Neural cell (in vitro differentiated cells): ENCODE measurements at regions not wholly inside any gene's neighbourhood (a gene's known extent, or its start where the extent isn't known, plus 50 kb on each side); places are given as distances from the start of the nearest gene placed in this dataset.

Experiments
- H2AFZ ChIP-seq: fragments of 200-600, 300-800 bp; sonication (generic), shearing (Covaris generic); 2 replicates; pipeline ENCODE4 v1.6.0; 2014; ENCODE audit warnings: low read depth, mild to moderate bottlenecking, antibody characterized with exemption, low read length, moderate library complexity
- H3F3A ChIP-seq: fragments of 200-600 bp; shearing (Covaris generic); 2 replicates; pipeline ENCODE4 v1.6.1; 2016; ENCODE audit warnings: mild to moderate bottlenecking, moderate library complexity, mixed read lengths, antibody characterized with exemption, low read length; ENCODE audit not compliant: insufficient read depth, poor library complexity, severe bottlenecking
- H3K27ac ChIP-seq: fragments of 200-600, 300-800 bp; sonication (generic), shearing (Covaris generic); 2 replicates; pipeline ENCODE4 v1.5.1; 2014; ENCODE audit warnings: mild to moderate bottlenecking, low read length, moderate library complexity
- H3K27me3 ChIP-seq: fragments of 300-800, 200-600 bp; sonication (generic), shearing (Covaris generic); 2 replicates; pipeline ENCODE4 v1.6.0; 2014; ENCODE audit warnings: mild to moderate bottlenecking, low read depth, low read length, moderate library complexity; ENCODE audit not compliant: insufficient read depth
- H3K36me3 ChIP-seq: fragments of 300-800, 200-600 bp; sonication (generic), shearing (Covaris generic); 2 replicates; pipeline ENCODE4 v1.5.1; 2014; ENCODE audit warnings: mild to moderate bottlenecking, antibody characterized with exemption, low read length, moderate library complexity; ENCODE audit not compliant: insufficient read depth
- H3K4me2 ChIP-seq: fragments of 300-800, 200-600 bp; sonication (generic), shearing (Covaris generic); 2 replicates; pipeline ENCODE4 v1.6.0; 2014; ENCODE audit warnings: mild to moderate bottlenecking, low read length
- H3K4me3 ChIP-seq: fragments of 300-800, 200-600 bp; sonication (generic), shearing (Covaris generic); 2 replicates; pipeline ENCODE4 v1.5.1; 2014; ENCODE audit warnings: mild to moderate bottlenecking, low read length, moderate library complexity
- H3K79me2 ChIP-seq: fragments of 200-600 bp; shearing (Covaris generic); replicated peaks from 2 replicates; pipeline ENCODE4 v1.6.0; 2014; ENCODE audit warnings: mild to moderate bottlenecking, low read length, moderate library complexity; ENCODE audit not compliant: insufficient read depth
- H3K9ac ChIP-seq: fragments of 300-800, 200-600 bp; sonication (generic), shearing (Covaris generic); 2 replicates; pipeline ENCODE4 v1.6.1; 2016; ENCODE audit warnings: mild to moderate bottlenecking, low read length, mixed read lengths
- H3K9me2 ChIP-seq: fragments of 200-600 bp; shearing (Covaris generic); 2 replicates; pipeline ENCODE4 v1.6.1; 2016; ENCODE audit warnings: mild to moderate bottlenecking, low read length, mixed read lengths; ENCODE audit not compliant: insufficient read depth
- H3K9me3 ChIP-seq: fragments of 200-600, 300-800 bp; sonication (generic), shearing (Covaris generic); 2 replicates; pipeline ENCODE4 v1.6.1; 2016; ENCODE audit warnings: mild to moderate bottlenecking, mixed run types, low read length, moderate library complexity, mixed read lengths
- H4K20me1 ChIP-seq: fragments of 200-600 bp; shearing (Covaris generic); 2 replicates; pipeline ENCODE4 v1.6.1; 2016; ENCODE audit warnings: mild to moderate bottlenecking, mixed run types; ENCODE audit not compliant: insufficient read depth
- EP300 ChIP-seq: fragments of 450-650 bp; conservative IDR thresholded peaks from 2 replicates; pipeline ENCODE4 v1.6.1; 2014; ENCODE audit warnings: antibody characterized with exemption, mild to moderate bottlenecking, moderate library complexity; ENCODE audit not compliant: poor library complexity, severe bottlenecking
- EZH2 ChIP-seq: fragments of 200-600, 300-800 bp; shearing (Covaris generic), sonication (generic); IDR thresholded peaks from 2 replicates; pipeline ENCODE4 v1.6.1; 2014; ENCODE audit warnings: antibody characterized with exemption, low read length, borderline replicate concordance, mild to moderate bottlenecking; ENCODE audit not compliant: insufficient read depth, poor library complexity, severe bottlenecking
- MXI1 ChIP-seq: fragments of 450-650 bp; conservative IDR thresholded peaks from 2 replicates; pipeline ENCODE4 v1.6.1; 2014; ENCODE audit warnings: antibody characterized with exemption, mild to moderate bottlenecking; ENCODE audit not compliant: poor library complexity, severe bottlenecking
- POLR2AphosphoS5 ChIP-seq: IDR thresholded peaks from 2 replicates; pipeline ENCODE4 v1.6.1; 2012
- RAD21 ChIP-seq: fragments of 450-650 bp; conservative IDR thresholded peaks from 2 replicates; pipeline ENCODE4 v1.6.1; 2014; ENCODE audit warnings: antibody characterized with exemption, mild to moderate bottlenecking, moderate library complexity
- SMC3 ChIP-seq: fragments of 450-650 bp; conservative IDR thresholded peaks from 2 replicates; pipeline ENCODE4 v1.6.1; 2014; ENCODE audit warnings: antibody characterized with exemption, mild to moderate bottlenecking, moderate library complexity; ENCODE audit not compliant: poor library complexity
- TAF1 ChIP-seq: IDR thresholded peaks from 2 replicates; pipeline ENCODE4 v1.6.1; 2012; ENCODE audit warnings: low read depth
- TF ChIP-seq, protein P1 (sequence below): fragments of 450-650 bp; IDR thresholded peaks from 2 replicates; pipeline ENCODE4 v1.5.1; 2014; ENCODE audit warnings: antibody characterized with exemption, mild to moderate bottlenecking, moderate library complexity; ENCODE audit not compliant: poor library complexity, severe bottlenecking
- TF ChIP-seq, protein P2 (sequence below): IDR thresholded peaks from 2 replicates; pipeline ENCODE4 v1.6.1; 2012; ENCODE audit warnings: borderline replicate concordance

DNA sequence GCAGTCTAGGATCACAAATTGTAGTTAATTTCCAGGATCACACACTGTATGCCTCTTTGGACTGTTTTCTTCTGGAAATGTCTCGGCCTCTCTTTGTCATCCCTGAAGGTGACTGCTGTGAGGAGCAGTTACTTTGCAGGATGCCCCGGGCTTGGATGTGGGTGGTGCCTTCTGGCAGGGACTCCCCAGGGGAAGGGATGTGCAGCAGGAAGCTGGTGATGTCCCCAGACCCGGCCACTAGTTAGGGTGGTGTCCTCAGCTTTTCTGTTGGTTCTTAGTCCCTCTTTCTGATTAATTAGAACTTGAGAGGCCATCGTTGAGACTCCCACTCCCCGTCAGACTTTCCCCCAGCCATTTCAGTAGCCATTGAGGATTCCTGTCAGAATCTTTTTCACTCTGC is 286.6 kb upstream of the HDAC4 start:
- no peak overlapping the region for H3K9ac ChIP-seq
- H3K27me3 ChIP-seq: no peaks in the 10 kb centered on the region
- no peaks in the 10 kb centered on the region for H3K36me3 ChIP-seq
- H2AFZ ChIP-seq: no peak overlapping the region
- TF ChIP-seq EZH2 (no peak), MXI1 (no peak), TAF1 (no peak), RAD21 (no peak), SMC3 (no peak), POLR2AphosphoS5 (no peak), EP300 (no peak)
- TF ChIP-seq, protein P1, sequence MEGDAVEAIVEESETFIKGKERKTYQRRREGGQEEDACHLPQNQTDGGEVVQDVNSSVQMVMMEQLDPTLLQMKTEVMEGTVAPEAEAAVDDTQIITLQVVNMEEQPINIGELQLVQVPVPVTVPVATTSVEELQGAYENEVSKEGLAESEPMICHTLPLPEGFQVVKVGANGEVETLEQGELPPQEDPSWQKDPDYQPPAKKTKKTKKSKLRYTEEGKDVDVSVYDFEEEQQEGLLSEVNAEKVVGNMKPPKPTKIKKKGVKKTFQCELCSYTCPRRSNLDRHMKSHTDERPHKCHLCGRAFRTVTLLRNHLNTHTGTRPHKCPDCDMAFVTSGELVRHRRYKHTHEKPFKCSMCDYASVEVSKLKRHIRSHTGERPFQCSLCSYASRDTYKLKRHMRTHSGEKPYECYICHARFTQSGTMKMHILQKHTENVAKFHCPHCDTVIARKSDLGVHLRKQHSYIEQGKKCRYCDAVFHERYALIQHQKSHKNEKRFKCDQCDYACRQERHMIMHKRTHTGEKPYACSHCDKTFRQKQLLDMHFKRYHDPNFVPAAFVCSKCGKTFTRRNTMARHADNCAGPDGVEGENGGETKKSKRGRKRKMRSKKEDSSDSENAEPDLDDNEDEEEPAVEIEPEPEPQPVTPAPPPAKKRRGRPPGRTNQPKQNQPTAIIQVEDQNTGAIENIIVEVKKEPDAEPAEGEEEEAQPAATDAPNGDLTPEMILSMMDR: no peak
- TF ChIP-seq, protein P2, sequence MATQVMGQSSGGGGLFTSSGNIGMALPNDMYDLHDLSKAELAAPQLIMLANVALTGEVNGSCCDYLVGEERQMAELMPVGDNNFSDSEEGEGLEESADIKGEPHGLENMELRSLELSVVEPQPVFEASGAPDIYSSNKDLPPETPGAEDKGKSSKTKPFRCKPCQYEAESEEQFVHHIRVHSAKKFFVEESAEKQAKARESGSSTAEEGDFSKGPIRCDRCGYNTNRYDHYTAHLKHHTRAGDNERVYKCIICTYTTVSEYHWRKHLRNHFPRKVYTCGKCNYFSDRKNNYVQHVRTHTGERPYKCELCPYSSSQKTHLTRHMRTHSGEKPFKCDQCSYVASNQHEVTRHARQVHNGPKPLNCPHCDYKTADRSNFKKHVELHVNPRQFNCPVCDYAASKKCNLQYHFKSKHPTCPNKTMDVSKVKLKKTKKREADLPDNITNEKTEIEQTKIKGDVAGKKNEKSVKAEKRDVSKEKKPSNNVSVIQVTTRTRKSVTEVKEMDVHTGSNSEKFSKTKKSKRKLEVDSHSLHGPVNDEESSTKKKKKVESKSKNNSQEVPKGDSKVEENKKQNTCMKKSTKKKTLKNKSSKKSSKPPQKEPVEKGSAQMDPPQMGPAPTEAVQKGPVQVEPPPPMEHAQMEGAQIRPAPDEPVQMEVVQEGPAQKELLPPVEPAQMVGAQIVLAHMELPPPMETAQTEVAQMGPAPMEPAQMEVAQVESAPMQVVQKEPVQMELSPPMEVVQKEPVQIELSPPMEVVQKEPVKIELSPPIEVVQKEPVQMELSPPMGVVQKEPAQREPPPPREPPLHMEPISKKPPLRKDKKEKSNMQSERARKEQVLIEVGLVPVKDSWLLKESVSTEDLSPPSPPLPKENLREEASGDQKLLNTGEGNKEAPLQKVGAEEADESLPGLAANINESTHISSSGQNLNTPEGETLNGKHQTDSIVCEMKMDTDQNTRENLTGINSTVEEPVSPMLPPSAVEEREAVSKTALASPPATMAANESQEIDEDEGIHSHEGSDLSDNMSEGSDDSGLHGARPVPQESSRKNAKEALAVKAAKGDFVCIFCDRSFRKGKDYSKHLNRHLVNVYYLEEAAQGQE: no peak
- H3K9me3 ChIP-seq: no peaks in the 10 kb centered on the region
- no peak overlapping the region for H3K4me3 ChIP-seq
- no peaks in the 10 kb centered on the region for H3F3A ChIP-seq
- no peaks in the 10 kb centered on the region for H4K20me1 ChIP-seq
- no peak overlapping the region for H3K4me2 ChIP-seq
- no peak overlapping the region for H3K27ac ChIP-seq
- H3K9me2 ChIP-seq: no peaks in the 10 kb centered on the region
- H3K79me2 ChIP-seq: no peaks in the 10 kb centered on the region

DNA sequence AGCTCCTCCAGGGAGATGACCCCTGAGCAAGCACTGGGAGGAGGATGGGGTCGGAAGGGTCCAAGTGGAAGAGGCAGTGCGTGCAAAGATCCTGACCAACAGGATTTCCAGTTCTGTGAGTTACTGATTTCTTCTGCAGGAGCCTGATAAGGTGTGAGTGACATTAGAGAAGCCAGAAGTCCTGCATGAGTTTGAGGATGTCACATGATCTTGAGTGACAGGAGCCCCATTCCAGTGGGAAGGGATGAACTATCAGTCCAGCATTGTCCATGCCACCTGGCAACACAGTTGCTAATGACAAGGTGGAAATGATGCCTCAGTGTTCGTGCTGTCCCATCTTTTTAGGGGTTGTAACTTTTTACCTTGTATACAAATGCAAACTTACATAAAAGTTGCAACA is 285.1 kb upstream of the HDAC4 start:
- H3K27ac ChIP-seq: no peak overlapping the region
- H3K36me3 ChIP-seq: no peaks in the 10 kb centered on the region
- H3K4me2 ChIP-seq: no peak overlapping the region
- TF ChIP-seq EZH2 (no peak), MXI1 (no peak), SMC3 (no peak), POLR2AphosphoS5 (no peak), EP300 (no peak), RAD21 (no peak)
- H4K20me1 ChIP-seq: no peaks in the 10 kb centered on the region
- no peak overlapping the region for H3K9ac ChIP-seq
- no peaks in the 10 kb centered on the region for H3K79me2 ChIP-seq
- H3F3A ChIP-seq: no peaks in the 10 kb centered on the region
- no peaks in the 10 kb centered on the region for H3K9me2 ChIP-seq
- H3K27me3 ChIP-seq: no peaks in the 10 kb centered on the region
- H2AFZ ChIP-seq: no peak overlapping the region
- H3K4me3 ChIP-seq: no peak overlapping the region
- H3K9me3 ChIP-seq: no peaks in the 10 kb centered on the region
